GM19452 (cell line): ENCODE measurements at regions not wholly inside any gene's neighbourhood (a gene's known extent, or its start where the extent isn't known, plus 50 kb on each side); places are given as distances from the start of the nearest gene placed in this dataset.

Experiments
- ATAC-seq: cut with Tn5 transposase; IDR thresholded peaks from one replicate; pipeline ENCODE4 v1.9.1; 2021; ENCODE audit not compliant: unreplicated experiment

GRCh38 chr1:56395776-56396175 is 183.6 kb downstream of the PLPP3 start:
- no peak for ATAC-seq

DNA sequence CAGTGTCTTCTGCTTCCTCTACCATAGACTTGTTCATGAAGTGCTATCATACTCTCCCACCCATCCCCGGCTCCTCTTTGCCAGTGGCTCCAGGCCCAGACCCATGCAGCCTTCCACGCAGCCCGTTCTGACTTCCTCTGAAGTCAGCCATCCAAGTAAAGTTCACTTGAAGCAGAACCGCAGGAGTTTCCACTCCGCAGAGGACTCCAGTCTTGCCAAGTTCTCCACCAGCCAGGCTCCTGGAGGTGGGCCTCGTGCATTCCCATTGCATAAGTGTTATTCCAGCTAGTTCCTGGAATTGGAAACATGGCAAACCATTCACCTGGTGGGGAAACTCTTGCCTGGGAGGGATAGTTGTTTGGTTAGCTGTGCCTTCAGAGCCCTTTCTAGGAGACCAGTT is 185.1 kb downstream of the PLPP3 start:
- ATAC-seq: no peak

- no peak for ATAC-seq
These were observed 188.2 kb downstream of the PLPP3 start for GRCh38 chr1:56390934-56391731.

- ATAC-seq: no peak
These were observed 189.0 kb downstream of the PLPP3 start for GRCh38 chr1:56390232-56390867.

- ATAC-seq: no peak
These were observed 189.6 kb downstream of the PLPP3 start for GRCh38 chr1:56389813-56390212.

DNA sequence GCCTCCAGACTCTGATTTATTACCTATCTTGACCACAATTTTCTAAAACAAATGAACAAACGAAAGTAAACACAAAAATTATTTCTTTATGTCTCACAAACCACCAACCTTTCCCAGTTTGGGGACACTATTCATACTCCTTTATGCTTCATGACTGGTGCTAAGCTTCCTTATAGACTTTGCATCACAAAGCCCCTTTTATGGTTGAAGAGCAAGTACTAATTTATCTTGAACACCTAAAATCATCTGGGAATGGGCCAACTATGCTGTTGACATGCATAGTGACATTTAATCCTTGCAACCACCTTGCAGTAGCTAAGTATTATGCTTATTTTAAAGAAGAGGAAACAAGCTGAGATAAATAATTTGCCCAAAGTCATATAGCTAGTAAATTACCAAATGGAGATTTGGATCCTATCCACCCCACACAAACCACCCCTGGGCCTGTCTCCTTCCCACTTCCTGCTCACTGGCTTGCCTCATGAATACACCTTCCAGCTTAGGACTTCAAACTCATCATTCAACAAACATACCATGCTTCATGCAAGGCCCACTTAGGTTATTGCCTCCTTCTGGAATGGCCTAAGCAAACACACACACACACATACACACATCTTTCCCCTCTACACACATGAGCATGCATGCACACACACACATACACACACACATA is 192.2 kb downstream of the PLPP3 start:
- no peak for ATAC-seq

DNA sequence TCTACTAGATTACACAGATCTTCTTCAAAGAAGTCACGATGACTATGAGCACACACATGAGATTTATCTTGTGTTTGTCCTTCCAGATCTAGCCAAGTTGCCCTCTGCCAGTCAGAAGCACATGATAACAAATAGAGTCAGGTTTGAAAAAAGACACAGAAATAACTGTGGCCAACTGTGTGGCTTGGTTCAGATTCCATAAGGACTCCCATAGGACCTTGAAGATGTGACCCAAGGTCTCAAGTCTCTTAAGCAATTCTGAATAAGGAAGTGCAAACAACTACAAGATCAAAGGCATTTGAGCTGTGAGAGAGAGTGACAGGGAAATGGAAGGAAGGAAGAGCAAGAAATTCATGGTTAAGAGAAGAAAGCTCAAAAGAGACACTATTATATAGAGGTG is 194.0 kb downstream of the PLPP3 start:
- ATAC-seq: no peak

GRCh38 chr1:56382929-56383328 is 196.4 kb downstream of the PLPP3 start:
- ATAC-seq: no peak

GRCh38 chr1:56380531-56380930 is 198.8 kb downstream of the PLPP3 start:
- ATAC-seq: no peak

DNA sequence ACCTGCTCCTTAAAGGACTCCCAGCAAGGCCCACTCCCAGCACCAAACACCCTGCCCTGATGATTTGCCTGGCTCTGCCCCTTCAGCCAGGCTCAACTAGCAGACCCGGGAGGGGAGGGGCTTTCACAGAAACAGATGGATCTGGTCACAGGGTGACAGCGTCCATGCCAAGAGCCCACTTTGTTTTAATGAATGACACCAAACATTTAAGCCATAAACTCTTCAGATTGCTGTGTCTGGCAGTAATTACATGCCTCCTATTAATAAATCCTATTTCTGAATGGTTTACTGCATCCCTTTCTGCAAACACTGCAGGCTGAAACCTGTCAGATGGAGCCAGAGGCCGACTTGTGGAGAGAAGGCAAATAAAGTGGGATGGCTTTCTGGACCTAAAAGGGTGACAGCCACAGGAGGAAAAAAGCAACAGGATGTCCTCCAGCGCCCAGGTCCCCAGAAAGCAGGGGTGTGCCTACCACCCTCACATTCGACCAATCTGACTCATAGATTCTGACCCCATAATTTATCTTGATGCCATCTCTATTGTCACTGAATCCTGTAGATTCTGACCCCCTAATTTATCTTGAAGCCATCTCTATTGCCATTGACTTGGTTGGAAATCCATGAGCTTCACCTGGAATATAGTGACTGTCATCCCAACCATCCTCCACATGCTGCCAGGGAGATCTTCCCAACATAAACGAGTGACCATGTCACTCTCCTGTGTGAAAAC is 200.9 kb downstream of the PLPP3 start:
- no peak for ATAC-seq

- ATAC-seq: no peak
These were observed 201.9 kb downstream of the PLPP3 start for GRCh38 chr1:56377431-56377830.

- no peak for ATAC-seq
These were observed 203.0 kb downstream of the PLPP3 start for GRCh38 chr1:56376188-56376984.

DNA sequence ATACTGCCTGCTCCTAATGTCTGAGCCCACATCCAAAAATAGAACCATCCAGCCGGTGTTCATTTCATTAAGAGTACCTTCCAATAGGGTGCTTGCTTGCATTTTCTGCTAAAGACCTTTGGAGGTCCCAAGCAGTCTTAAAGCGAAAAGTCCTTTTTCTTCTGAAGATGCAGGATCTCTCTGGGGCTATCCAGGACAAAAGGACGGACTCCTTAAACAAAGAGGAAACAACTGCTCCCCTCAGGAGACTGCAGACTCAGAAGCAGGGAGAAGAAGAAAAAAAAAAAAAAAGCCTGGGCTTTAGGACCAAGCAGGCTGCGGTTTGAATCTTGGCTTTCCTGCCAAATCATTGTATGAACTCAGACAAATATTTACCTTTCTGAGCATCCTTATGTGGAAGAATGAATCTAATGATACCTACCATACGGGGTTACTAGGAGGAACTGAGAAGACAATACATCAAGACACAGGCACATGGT is 204.0 kb downstream of the PLPP3 start:
- ATAC-seq: no peak

DNA sequence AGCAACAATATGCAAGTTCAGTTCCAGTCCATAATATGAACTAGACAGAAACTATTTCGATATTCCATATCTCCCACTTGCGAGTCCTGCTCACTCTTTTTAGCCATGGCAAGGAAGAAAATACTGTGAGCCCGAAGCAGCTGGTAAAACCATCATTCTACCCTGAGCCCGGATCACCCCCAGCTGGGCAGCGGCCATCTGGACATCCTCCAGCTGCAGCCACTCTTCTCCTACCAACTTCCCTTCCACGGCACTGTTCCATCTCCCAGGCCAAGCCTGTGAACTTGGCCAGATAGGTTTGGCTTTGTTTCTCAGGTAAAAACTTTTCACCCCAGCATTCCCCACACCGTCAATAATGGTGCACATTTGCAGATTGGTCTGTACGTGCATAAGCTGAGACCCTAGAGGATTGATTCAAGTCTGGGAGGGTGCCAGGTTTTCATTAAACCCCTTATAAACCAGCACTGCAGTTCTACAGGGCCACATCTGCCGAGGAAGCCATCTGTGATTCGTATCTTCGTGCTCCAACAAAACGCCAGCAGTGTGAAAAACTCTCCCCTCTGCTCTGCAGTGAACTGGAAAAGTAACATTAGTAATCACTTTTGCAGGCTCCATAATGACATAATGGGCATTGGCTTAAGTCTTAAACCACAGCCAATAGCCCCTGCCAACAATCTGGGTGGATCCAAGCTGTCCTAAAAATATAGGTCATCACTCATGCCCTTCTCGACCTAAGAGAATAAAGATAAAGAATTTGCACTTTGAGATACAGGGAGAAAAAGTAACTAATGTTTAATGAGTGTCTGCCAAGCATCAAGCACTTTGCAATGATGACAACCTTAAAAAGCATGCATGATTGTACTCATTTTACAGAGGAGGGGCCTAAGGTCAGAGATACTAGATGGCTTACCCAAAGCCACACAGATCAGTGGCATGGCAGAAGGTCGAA is 205.1 kb downstream of the PLPP3 start:
- no peak for ATAC-seq

- no peak for ATAC-seq
These were observed 208.8 kb downstream of the PLPP3 start for GRCh38 chr1:56370513-56370912.

- ATAC-seq: no peak
These were observed 216.2 kb downstream of the PLPP3 start for GRCh38 chr1:56363007-56363770.

GRCh38 chr1:56360021-56360420 is 219.3 kb downstream of the PLPP3 start:
- ATAC-seq: no peak

DNA sequence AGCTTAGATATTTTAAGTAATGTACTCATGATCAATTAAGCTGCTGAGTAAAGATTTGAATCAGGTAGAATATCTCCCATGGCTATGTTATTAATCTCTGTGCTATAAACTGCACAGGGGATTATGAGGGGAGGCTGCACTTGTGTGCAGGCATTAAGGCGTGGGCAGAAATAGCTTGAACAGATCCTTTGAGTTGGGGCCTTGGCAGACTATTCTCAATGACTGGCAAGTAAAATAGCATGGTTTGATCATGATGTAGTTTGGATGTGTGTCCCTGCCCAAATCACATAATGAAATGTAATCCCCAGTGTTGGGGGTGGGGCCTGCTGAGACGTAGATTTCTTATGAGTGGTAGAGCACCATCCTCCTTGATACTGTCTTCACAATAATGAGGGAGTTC is 220.3 kb downstream of the PLPP3 start:
- ATAC-seq: no peak
